Colonic mucosa (tissue), 4 donors: ENCODE measurements at regions not wholly inside any gene's neighbourhood (a gene's known extent, or its start where the extent isn't known, plus 50 kb on each side); places are given as distances from the start of the nearest gene placed in this dataset.

Source experiments
- DNase-seq: peaks from one replicate; pipeline ENCODE4 v3.0.0-alpha.2; 2020
- H3K27ac ChIP-seq: fragments of 200-600 bp; one replicate; pipeline ENCODE4 v1.8.0; 2021
- H3K27me3 ChIP-seq: fragments of 200-600 bp; one replicate; pipeline ENCODE4 v1.8.0; 2021
- H3K36me3 ChIP-seq: fragments of 200-600 bp; one replicate; pipeline ENCODE4 v1.8.0; 2021
- H3K4me1 ChIP-seq: fragments of 200-600 bp; one replicate; pipeline ENCODE4 v1.8.0; 2021; ENCODE audit warnings: mild to moderate bottlenecking
- H3K4me3 ChIP-seq: fragments of 200-600 bp; one replicate; pipeline ENCODE4 v1.8.0; 2021
- H3K9ac ChIP-seq, 2 donors: one replicate each; pipeline ENCODE4 v1.7.0; 2013; ENCODE audit warnings: control low read depth in 2 of 2, low read depth in 2 of 2, low read length in 2 of 2
- H3K9me3 ChIP-seq: fragments of 200-600 bp; one replicate; pipeline ENCODE4 v1.8.0; 2021
- CTCF ChIP-seq: fragments of 200-600 bp; IDR thresholded peaks from one replicate; pipeline ENCODE4 v1.8.0; 2022; ENCODE audit warnings: antibody characterized with exemption, mild to moderate bottlenecking
- intact Hi-C: fragments of 100-400 bp; cut with DNase I; formaldehyde crosslinking; loops from one replicate; pipeline ENCODE4 v1.14.1; 2022
- donor health status: healthy.
- donor health status: DM: no; HTN: no; CAD: no.
- donor health status: DM: no; HTN: no; CAD: no.

- H3K4me1 ChIP-seq: no peaks in the 10 kb centered on the region
- H3K27ac ChIP-seq: no peak overlapping the region
- intact Hi-C loops: no loop called here
- H3K9me3 ChIP-seq: no peaks in the 10 kb centered on the region
- no peak for DNase-seq
- no peaks in the 10 kb centered on the region for H3K27me3 ChIP-seq
- no peak overlapping the region for H3K4me3 ChIP-seq
- no peak overlapping the region for H3K9ac ChIP-seq
- no peak for TF ChIP-seq CTCF
- H3K36me3 ChIP-seq: no peaks in the 10 kb centered on the region
These were observed 319.5 kb upstream of the CHAC2 start for GRCh38 chr2:53448086-53448485.

GRCh38 chr2:53445383-53446070 lies 322.1 kb upstream of the CHAC2 start:
- H3K36me3 ChIP-seq: no peaks in the 10 kb centered on the region
- no peak overlapping the region for H3K27ac ChIP-seq
- TF ChIP-seq CTCF: no peak

GRCh38 chr2:53442783-53443182 lies 324.8 kb upstream of the CHAC2 start:
- no peaks in the 10 kb centered on the region for H3K9me3 ChIP-seq
- no peaks in the 10 kb centered on the region for H3K4me1 ChIP-seq
- no peak overlapping the region for H3K27ac ChIP-seq
- no peaks in the 10 kb centered on the region for H3K36me3 ChIP-seq
- no peak overlapping the region for H3K9ac ChIP-seq
- intact Hi-C loops: no loop called here
- no peak for DNase-seq
- no peak for TF ChIP-seq CTCF
- H3K27me3 ChIP-seq: no peaks in the 10 kb centered on the region
- no peak overlapping the region for H3K4me3 ChIP-seq

More at GRCh38 chr2:53445383-53446070, 322.1 kb upstream of the CHAC2 start:
- Histone ChIP-seq H3K4me1 (no peaks in the 10 kb centered on the region), H3K9me3 (no peaks in the 10 kb centered on the region), H3K9ac (no peak overlapping the region), H3K4me3 (no peak overlapping the region), H3K27me3 (no peaks in the 10 kb centered on the region)
- intact Hi-C loops: no loop called here
- no peak for DNase-seq

- Histone ChIP-seq H3K4me3 (no peak overlapping the region), H3K9ac (no peak overlapping the region), H3K4me1 (no peaks in the 10 kb centered on the region), H3K27ac (no peak overlapping the region), H3K9me3 (no peaks in the 10 kb centered on the region), H3K27me3 (no peaks in the 10 kb centered on the region), H3K36me3 (no peaks in the 10 kb centered on the region)
- TF ChIP-seq CTCF: no peak
- intact Hi-C loops: no loop called here
- no peak for DNase-seq
These were observed 325.5 kb upstream of the CHAC2 start for GRCh38 chr2:53442093-53442492.

- no peak for TF ChIP-seq CTCF
- Histone ChIP-seq H3K9me3 (no peaks in the 10 kb centered on the region), H3K9ac (no peak overlapping the region), H3K27ac (no peak overlapping the region), H3K4me3 (no peak overlapping the region), H3K36me3 (no peaks in the 10 kb centered on the region), H3K27me3 (no peaks in the 10 kb centered on the region), H3K4me1 (no peaks in the 10 kb centered on the region)
- intact Hi-C loops: no loop called here
- DNase-seq: no peak
These were observed 328.9 kb upstream of the CHAC2 start for GRCh38 chr2:53438692-53439091.
